GM21737 (cell line): ENCODE measurements at regions not wholly inside any gene's neighbourhood (a gene's known extent, or its start where the extent isn't known, plus 50 kb on each side); places are given as distances from the start of the nearest gene placed in this dataset.
"Not testable (repeated sequence)": the region's sequence is repeated elsewhere in the genome, so short reads cannot be mapped to it uniquely, and the experiment has no call there.

Source experiments
- ATAC-seq: cut with Tn5 transposase; IDR thresholded peaks from one replicate; pipeline ENCODE4 v1.9.1; 2021; ENCODE audit warnings: mild to moderate bottlenecking, moderate library complexity; ENCODE audit not compliant: unreplicated experiment

- ATAC-seq = no peak
These were observed 473.9 kb downstream of the COL12A1 start for GRCh38 chr6:74731931-74732330.

DNA sequence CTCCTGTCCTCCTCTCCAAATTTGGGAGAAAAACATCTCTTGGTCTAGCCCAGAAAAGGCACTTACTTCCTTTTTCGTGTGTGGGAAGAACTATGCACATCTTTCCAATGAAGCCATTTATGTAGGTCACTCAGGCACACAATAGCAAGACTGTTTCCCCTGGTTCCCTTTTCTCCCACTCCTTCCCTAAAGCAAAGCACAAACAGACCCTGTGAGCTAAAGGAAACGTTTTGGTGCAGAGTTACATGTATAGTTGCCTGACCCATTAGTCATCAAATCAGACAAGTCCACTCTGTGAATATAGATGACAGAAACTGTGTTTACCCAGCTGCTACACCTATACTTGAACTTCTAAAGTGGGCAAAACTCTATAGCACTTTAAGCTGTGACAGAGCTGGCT is 474.6 kb downstream of the COL12A1 start:
- ATAC-seq = no peak

GRCh38 chr6:74720923-74721322 is 484.9 kb downstream of the COL12A1 start:
- ATAC-seq = no peak

- ATAC-seq = no peak
These were observed 488.3 kb downstream of the COL12A1 start for GRCh38 chr6:74717591-74717990.

DNA sequence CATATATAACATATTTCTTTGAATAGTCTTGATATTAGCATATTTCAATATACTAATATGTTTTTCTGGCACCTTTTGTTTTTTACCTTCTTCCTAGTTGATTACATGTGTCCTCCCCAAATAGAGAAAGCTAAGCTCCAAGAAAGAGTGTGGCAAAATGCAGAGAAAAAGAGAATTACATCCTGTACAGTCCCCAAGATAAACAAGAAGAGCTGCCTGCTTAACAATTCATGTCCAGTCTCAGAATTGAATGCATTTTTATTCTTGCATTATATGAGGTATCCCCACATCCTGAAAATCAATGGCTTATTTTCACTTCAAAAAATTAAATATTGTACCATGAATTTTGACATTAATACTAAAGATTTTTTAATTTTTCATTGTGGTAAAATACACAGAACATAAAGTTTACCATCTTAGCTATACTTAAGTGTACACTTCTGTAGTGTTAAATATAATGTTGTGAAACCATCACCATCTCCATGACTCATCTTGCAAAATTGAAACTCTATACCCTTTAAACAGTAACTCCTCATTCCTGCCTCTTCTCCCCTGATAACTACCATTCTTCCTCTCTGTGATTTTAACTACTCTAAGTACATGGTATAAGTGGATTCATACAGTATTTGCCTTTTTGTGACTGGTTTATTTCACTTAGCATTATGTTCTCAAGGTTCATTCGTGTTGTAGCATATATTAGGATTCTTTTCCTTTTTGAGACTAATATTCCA is 490.3 kb downstream of the COL12A1 start:
- ATAC-seq = no peak

GRCh38 chr6:74713941-74714340 is 491.9 kb downstream of the COL12A1 start:
- ATAC-seq = no peak

DNA sequence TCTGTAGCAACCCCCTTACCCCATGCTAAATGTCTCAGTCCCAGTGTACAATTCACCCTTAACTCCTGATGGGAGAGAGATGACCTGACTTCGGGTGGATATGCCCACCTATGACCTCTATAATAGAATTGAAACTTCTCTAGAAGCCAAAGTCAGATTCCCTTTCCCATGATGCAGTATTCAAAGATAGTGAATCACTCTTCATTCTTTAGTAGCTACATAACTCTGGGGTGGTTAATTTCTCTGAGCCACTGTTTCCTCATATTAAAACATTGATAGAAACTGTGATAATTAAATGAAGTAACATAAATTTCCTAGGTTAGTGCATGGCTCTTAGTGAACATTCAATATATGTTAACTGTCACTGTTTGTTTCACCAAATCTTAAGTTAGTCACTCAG is 500.4 kb downstream of the COL12A1 start:
- ATAC-seq = no peak

- not testable (repeated sequence) for ATAC-seq
These were observed 501.3 kb downstream of the COL12A1 start for GRCh38 chr6:74704540-74704939.

GRCh38 chr6:74690365-74690764 is 515.5 kb downstream of the COL12A1 start:
- ATAC-seq = no peak

GRCh38 chr6:74689601-74690000 is 516.3 kb downstream of the COL12A1 start:
- no peak for ATAC-seq

DNA sequence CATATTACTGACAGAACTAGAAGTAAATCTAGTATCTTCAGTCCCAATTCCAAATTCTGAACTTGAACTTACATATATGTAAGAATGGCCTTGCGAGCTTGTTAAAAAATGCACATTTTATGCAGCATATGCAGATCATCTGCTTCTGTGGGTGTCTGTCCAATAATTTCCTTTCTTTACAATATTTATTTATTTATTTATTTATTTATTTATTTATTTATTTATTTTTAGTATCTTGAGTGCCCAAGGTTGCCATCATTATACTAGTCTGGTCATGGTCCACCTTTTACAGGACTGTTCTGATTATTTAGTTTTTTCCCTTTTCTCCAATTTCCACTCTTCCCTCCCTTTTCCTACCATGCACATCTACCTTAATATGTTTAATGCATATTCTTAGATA is 528.4 kb downstream of the COL12A1 start:
- ATAC-seq = no peak

DNA sequence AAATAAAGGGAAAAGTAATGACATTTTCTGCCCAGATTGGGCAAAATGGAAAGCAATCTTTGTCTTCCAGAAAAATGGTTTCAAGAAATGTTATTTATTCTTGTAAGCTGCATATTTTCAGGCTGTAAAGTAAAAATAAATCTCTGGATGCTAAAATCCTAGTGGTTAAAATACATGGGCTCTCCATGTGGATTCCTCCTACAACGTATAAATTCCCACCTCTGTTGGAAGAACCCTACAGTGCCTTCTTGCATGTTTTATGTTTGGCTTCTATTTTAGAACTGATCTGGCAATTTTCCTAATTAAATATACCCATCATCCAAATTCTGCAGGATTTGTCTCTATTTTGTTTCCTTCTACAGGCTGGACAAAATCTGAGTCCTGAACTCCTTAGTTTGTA is 528.9 kb downstream of the COL12A1 start:
- ATAC-seq = no peak

- no peak for ATAC-seq
These were observed 531.5 kb downstream of the COL12A1 start for GRCh38 chr6:74674377-74674776.

- no peak for ATAC-seq
These were observed 534.3 kb downstream of the COL12A1 start for GRCh38 chr6:74671558-74672025.

DNA sequence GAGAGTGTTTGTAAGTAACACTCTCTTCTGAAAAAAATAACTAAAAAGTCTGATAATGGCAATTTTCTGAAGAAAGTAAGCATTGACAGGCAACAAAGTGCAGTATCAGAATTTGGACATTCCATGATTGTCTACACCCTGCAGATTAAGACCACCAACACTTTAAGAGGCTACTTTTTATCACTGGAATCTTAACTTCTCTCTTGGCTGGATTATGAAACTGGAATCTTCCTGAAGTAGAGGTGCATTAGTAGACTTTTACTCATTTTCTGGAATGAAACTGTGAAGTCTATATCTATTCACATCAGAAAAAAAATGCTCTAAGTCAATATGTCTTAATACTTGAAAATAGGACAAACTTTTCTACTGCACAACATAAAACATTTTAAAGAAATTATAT is 547.5 kb downstream of the COL12A1 start:
- ATAC-seq = no peak

GRCh38 chr6:74657931-74658330 is 547.9 kb downstream of the COL12A1 start:
- ATAC-seq = no peak

DNA sequence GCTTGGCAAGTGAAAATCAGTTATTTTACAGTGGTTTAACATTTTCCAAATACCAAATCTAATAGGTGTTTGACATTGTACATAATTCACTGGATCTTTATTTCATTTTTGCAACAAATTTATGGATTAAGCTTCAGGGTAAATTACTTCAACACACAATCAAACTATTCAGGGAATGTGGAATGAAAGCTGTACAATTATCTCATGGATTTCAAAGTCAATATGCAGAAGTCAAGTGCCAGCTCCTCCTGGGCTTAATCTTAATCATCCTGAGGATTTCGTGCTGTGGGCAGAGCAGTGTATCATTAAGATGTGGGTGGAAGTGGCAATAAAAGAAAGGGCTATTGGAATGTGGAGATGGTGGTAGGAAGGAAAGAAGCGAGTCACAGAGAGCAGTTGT is 548.8 kb downstream of the COL12A1 start:
- no peak for ATAC-seq

DNA sequence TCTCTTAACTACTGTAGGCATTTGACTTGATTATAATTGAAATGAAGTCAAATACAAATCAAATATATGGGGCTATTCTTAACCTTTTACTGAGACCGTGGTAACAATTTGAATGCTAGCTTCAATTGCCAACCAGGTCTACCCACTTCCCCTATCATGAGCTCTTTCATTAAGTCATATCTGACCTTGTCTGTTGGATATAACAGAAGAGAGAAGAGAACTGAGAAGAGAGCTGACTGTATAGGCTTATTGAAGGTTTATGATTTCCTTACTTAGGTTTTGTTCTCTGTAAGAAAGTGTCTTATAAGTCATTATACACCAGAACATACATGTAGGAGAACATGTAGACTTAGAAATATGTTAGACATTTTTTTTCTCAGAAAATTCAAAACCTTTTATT is 549.4 kb downstream of the COL12A1 start:
- no peak for ATAC-seq

- ATAC-seq = no peak
These were observed 551.6 kb downstream of the COL12A1 start for GRCh38 chr6:74654296-74654695.

DNA sequence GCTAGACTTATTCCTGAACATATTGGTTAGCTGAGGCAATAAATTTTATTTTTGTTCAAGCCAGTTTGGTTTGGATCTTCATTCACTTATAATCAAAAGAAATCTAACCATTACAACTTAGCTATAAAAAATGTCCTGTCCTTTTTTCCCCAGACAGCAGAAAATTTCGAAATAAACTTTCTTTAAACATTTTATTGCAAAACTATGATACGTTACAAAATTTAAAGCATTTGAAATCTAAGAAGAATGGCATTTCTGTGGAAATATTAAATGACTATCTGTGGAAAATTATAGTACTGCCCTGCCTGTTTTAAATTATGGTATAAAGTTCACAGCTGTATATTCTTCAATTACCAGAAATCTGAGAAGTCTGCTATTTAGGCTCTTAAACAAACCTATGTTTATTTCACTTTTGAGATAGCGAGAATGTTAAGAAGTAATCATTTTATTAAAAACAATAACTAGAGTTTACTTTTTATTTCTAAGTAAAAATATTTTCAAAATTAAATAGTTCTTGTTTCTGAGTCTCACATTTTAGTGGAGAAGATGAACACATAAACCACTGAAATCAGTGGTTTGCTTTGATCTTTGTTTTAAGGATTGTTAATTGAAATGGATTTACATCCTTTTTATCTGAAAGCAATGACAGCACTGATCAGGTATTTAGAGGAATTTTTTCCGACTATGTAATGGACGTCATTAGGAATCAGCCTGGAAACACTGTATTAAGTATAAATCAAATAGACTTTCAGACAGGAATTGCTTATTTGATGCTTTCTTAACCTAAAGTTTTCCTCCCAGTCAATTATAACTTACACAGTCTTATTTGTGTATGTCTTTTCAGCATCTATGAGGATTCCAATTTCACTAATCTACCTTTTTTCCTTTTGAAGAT is 553.7 kb downstream of the COL12A1 start:
- no peak for ATAC-seq

- no peak for ATAC-seq
These were observed 555.2 kb downstream of the COL12A1 start for GRCh38 chr6:74650668-74651067.

DNA sequence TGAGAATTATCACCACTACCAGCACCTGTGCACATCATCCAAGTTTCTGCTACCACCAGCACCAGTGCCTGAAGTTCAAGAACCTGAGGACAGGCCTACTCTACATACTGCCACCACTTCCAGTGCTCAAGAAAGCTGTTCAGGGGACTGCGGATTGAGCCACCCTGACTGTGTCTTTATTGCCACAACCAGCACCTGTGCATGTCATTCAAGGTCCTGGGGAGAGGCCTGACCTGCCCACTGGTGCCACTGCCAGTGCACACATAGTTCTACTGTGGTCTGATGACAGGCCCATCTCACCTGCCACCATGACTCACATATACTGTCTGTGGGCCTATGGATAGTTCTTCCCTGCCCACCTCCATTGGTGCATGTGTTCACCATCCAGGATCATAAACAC is 559.4 kb downstream of the COL12A1 start:
- no peak for ATAC-seq
